HG03103 (cell line): ENCODE measurements at regions not wholly inside any gene's neighbourhood (a gene's known extent, or its start where the extent isn't known, plus 50 kb on each side); places are given as distances from the start of the nearest gene placed in this dataset.
"Not testable (repeated sequence)": the region's sequence is repeated elsewhere in the genome, so short reads cannot be mapped to it uniquely, and the experiment has no call there.

Source experiments
- ATAC-seq: cut with Tn5 transposase; IDR thresholded peaks from one replicate; pipeline ENCODE4 v1.9.1; 2021; ENCODE audit warnings: low read depth; ENCODE audit not compliant: unreplicated experiment

DNA sequence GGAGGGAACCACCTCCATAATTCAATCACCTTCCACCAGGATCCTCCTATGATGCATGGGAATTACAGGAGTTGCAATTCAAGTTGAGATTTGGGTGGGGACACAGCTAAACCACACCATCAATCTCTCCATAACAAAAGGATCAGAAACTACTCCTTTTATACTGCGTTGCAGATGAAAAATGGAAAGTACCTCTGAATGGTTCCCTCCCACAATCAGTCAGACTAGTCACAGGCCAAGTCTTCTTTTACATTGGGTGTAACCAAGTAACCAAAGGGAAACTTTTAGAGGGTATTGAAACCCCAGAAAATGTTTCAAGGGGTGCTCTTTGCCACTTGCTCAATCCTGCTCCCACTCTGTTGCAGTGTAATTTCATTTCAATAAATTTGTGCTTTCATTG, 504.3 kb upstream of the CNTN3 start:
- ATAC-seq = no peak

DNA sequence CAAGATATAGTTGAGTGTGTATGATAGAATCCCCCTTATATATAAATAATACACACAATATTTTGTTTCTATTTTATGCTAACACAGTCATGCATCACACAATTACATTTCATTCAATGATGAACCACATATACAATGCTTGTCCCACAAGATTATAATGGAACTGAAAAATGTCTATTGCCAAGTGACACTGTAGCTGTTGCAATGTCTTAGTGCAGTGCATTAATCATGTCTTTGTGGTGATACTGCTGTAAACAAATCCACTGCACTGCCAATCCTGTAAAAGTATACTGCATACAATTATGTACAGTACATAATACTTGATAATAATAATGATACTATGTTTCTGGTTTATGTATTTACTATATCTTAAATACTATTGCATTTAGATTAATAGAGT, 512.1 kb upstream of the CNTN3 start:
- no peak for ATAC-seq

DNA sequence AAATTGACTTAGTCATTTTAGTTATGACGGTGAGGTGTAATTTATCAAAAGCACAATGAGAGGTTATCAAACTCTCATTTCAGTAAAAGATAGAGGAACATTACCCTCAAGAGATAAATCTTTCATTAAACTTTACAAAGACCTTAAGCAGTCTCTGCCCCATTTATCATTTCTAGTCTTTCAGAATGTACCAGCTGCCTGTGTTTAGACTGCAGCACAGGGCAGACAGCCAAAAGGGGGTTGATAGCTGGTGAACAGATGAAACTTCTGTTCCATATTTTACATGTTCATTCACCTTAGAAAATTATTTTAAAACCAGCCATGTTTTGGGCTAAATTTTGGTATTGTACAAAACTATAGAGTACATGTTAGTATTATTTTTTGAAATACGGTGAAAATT, 514.6 kb upstream of the CNTN3 start:
- no peak for ATAC-seq

DNA sequence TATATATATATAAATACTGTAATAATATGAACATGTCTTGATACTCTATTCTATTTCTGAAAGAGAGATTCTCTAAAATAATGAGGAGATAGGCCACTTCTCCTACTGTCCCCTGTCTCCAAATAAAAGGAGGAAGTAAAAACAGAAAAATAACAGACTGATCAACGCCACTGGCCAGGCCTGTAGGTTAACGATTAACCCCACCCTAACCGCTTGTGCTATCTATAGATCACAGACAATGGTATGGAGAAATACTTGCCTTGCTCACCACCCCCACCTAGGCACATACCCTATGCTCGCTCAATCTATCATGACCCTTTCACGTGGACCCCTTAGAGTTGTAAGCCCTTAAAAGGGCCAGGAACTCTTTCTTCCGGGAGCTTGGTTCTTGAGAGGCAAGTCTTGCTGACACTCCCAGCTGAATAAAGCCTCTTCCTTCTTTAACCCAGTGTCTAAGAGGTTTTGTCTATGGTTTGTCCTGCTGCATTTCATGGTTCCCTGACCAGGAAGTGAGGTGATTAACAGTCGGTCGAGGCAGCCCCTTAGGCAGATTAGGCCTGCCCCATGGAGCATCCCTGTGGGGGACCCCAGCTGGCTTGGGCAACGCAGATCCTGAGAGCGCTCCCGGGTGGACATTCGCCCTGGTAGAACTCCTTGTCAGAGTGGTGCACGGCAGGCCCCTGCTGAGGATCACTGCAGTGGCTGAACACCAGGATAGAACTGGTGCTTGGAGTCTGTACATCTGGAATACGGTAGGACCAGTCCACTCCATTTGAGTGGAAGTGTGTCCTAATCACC, 521.8 kb upstream of the CNTN3 start:
- ATAC-seq = no peak

DNA sequence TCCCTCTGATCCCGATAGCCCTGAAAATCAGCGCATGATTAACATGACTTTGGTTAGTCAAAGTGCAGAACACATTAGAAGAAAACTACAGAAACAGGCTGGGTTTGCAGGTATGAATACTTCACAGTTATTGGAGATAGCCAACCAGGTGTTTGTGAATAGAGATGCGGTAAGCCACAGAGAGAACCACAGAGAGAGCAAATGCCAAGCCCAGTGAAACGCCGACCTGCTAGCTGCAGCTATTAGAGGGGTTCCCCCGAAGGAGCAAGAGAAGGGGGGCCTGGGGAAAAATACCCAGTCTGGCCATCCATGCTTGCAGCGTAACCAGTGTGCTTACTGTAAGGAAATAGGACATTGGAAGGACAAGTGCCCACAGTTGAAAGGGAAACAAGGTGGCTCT, 523.9 kb upstream of the CNTN3 start:
- ATAC-seq = no peak

DNA sequence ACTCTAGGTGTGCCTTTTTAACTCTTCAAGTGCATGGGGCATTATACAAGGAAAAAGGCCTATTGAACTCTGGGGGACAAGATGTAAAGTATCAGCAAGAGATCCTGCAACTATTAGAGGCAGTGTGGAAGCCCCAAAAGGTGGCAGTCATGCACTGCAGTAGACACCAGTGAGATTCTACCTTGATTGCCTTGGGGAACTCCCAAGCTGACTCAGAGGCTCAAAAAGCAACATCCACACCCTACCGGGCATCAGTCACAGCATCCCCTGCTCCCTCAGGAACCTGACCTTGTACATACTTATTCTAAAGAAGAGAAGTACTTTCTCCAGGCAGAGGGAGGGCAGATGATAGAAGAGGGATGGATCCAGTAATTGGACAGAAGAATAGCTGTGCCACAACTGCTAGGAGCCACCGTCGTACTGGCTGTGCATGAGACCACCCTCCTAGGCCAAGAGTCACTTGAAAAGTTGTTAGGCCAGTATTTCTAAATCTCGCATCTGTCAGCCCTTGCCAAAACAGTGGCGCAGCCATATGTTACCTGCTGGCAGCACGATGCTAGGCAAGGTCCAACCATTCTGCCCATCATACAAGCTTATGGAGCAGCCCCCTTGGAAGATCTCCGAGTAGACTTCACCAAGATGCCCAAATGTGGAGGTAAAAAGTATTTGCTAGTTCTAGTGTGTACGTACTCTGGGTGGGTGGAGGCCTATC, 523.1 kb upstream of the FRG2C start:
- ATAC-seq = no peak

DNA sequence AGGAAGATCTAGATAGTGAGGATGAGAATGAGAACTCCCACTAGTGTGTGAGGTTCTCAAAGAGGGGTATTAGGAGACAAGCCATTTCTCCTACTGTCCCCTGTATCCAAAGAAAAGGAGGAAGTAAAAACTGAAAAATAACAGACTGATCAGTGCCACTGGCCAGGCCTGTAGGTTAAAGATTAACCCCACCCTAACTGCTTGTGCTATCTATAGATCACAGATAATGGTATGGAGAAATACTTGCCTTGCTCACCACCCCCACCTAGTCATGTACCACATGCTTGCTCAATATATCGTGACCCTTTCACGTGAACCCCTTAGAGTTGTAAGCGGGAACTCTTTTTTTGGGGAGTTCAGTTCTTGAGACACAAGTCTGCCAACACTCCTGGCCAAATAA, 519.7 kb upstream of the FRG2C start:
- ATAC-seq = no peak

DNA sequence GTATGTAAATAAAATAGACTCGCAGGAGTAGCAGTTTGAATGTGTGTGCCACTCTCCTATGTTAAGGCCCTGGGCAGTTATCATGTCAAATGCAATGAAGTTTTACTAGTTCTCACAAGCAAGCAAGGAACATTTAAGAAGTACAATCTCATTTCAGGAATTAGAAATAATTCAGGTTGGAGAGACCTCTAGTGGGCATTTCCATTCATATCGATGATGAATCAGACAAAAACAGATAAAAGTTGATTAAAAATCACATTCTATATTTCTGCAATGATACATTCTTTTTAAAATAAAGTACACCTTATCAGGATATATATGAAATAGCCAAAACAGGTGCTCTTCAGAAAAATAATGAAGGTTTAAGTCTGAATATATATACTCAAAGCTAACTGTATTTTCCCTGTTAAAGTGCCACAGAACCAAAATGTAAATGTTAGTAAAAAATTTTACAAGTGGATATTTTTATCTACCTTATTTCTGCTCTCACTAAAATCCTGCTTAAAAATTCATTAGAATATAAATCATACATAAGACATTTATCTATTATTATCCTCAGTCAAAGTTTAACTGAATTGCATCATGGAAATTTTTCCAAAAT, 492.4 kb upstream of the FRG2C start:
- no peak for ATAC-seq

DNA sequence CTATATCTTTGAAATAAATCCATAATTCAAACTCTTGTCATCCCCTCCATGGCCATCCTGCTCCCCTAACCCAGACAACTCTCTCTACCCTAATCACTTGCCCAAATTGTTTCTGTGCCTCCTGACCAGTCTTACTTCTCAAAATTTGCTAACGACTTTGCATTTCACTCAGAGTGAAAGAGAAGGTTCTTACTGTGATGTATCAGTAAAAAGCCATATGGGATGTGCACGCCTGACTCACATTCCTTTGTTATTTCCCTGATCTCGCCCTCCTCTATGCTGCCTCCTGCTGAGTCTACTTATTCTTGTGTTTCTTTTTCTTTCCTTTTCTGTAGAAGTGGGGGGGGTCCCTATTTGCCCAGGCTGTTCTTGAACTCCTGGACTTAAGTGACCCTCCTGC, 487.2 kb upstream of the FRG2C start:
- ATAC-seq = no peak

DNA sequence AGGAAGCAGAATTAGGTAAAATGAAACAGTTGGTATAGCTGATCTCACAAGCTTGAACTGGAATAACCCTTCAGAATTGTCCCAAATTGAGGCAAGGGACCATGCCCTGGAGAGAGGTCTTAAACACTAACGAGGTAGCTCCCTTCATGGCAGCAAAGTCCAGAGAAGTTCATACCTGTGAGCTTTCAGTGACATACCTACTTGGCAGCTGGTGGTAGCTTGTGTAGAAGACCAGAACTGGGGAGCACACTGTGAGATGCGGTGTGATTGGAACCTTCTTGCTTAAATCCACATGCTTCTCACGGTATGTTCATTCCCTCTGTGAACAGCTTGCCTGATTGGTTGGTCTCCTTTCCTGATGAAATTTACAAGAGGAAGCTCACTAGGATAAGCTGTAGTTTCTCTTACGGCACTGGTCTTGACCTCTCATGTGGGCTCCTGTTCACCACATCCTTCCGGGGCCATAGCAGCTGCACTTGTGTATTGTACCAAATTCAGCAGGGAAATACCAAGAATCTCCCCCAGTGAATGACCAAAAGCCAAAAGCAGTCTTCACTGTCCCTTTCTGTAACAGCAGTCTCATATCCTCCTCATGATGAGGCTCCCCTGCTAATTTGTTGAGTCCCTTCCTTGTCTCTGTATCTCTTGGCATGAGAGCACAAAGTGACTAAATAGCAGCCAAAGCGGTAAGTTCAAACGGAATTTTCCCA, 483.7 kb upstream of the FRG2C start:
- ATAC-seq = no peak

DNA sequence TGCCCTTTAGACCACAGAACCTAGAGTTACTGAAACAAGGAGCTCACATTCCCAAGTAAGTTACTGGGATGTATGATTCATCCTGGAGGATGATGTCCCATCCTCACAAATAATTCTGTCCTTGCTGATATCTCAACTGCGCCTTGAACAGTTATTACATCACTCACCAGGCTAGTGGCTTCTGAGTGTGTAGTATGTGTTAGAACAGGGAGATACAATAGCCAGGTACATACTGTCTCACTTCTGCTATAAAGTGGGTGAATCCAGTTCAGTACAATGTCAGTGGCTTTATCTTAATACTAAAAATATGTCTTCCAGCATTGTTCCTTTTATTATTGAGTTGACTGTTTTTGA, 483.2 kb upstream of the FRG2C start:
- no peak for ATAC-seq

DNA sequence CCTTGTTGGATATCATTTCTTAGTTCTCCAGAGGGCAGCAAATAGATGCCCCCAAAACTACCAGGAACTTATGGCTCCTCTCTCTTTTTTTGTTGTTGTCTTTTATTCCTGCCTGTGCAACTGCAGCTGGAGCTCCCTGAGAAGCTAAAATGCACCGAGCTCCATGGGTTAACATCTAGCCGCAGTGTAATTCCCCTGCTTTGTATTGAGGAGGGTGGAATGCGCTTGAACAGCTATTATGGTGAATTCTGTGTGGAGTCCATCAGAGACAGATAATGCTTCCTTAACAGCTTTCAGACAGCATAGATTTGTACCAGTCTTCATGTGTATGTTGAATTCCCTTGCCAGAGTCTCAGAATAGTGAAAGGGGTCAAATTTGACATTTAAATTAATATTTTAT, 475.2 kb upstream of the FRG2C start:
- no peak for ATAC-seq

DNA sequence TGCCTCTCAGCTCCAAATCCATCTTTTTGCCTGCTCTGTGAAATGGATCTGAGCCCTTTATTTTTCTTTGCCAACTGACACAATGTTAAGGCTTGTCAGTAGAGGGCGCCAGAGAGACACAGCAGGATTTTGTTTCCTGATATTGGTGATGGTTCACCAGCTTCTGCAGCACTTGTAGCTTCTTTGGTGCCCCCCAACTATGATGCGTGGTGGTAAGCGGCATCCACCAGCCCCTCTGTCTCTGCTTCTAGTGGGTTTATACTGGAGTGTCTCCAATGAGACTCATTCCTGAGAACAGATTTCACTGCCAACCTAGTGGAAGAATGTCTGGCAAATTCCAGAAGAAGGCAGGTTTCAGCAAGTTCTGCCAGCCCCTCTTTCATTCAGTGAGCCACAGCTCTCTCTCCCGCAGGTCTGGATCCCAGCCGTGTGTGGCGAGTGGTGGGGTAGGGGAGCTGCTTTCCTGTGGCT, 471.9 kb upstream of the FRG2C start:
- peak; percentile 69 for ATAC-seq

DNA sequence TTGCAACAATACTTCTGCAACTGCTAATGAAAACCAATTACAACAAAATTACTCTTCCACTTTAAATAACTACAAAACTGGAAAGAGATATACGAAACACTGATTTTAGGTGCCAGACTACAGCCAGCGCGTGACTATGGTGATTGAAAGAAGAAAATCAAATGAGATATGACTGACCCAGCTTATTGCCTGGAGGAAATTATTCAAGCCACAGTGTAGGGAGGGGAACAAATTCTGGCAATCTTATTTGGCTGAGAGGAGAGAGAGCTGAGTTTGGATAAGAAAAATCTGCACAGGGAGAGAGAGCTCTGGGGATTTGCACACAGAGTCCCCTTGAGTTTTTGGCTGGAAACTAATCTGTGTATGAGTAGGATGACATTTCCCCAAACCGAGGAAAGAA, 470.3 kb upstream of the FRG2C start:
- no peak for ATAC-seq

DNA sequence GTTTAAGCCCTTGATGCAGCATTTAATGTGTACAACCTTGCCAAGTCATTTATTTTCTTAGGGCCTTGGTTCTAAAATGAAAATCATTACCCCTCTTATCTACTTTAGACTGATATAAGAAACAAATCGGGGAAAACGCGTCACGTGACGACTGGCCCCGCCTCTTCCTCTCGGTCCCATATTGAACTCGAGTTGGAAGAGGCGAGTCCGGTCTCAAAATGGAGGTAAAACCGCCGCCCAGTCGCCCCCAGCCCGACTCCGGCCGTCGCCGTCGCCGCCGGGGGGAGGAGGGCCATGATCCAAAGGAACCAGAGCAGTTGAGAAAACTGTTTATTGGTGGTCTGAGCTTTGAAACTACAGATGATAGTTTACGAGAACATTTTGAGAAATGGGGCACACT, 449.8 kb upstream of the FRG2C start:
- not testable (repeated sequence) for ATAC-seq

DNA sequence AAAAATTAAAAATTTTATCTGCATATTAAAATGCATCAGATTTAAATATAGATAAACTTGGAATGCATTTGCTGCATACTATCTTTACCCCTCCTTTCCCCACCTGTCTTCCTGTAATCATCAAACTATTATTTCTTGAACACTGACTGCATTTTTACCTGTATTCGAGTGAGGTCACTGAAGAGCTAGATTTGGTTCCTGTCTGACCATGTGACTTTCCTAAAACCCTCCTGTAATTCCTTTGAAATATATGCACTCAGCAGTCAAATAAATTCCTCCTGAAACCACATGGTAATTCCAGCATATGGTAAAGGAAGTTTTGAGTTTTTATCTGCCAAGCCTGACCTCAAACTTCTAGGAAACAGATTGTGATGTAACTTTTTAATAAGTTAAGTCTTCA, 445.6 kb upstream of the FRG2C start:
- ATAC-seq = no peak

DNA sequence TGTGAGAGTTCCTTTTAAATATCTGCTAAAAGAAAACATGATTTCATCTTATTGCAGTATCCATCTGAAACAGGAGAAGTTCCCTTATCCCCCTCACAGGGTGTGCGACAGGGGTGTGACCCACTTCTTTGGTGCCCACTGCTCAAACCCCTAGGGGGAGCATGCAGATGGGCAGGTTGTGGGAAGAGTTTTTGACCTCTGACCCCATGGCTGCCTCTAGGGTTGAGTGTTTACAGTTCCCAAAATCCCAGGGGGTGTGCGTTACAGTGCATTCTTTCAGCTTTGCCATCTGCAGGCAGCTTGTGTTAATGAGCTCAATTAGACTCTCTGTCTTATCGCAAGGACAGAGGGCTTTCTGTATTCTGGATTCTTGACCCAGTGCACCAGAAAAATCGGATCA, 443.2 kb upstream of the FRG2C start:
- no peak for ATAC-seq

DNA sequence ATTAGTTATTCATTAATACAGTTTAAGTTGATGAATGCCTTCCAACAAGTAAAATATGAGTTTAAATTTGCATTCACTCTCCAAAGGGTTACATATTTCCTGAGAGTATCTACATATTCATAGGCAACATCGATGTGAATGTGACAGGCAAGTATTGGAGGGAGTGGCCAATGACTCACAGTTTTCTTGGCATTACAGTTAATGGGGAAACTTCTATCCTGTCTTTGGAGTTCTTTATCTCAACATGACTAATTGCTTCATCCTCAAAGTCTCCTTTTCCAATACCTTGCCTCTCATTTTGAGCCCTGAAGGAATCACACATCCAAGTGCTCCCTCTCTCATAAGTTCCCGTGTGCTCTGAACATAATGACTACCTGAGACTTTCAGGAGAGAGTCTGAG, 439.7 kb upstream of the FRG2C start:
- no peak for ATAC-seq

DNA sequence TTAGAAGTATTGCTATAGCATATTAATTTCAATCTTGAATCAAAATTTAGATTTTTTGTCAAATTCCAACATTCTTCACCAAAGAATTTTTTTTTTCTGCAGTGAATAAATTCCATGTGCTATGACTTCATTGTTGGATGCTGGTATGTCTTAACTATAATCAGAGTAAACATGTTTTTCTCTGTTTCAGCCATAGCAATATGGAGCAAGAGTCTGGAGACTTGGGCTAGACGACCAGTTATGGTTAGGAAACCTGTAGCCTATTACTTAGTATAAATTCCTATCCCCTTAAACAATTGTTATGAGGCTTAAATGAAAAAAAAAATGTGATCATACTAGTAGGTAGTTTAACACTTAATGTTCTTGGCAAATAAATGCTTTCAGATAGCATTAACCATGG, 431.9 kb upstream of the FRG2C start:
- ATAC-seq = no peak

DNA sequence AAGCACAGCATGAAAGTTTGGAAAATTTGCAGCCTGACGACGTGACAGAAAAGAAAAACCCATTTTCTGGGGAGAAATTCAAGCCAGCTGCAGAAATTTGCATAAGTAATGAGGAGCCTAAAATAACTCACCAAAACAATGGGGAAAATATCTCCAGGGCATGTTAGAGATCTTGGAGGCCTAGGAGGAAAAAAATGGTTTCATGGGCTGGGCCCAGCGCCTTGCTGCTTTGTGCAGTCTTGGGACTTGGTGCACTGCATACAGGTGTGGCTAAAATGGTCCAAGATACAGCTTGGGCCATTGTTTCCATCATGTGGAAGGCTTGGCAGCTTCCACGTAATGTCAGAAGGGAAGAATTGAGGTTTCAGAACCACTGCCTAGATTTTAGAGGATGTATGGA, 428.5 kb upstream of the FRG2C start:
- ATAC-seq = no peak

DNA sequence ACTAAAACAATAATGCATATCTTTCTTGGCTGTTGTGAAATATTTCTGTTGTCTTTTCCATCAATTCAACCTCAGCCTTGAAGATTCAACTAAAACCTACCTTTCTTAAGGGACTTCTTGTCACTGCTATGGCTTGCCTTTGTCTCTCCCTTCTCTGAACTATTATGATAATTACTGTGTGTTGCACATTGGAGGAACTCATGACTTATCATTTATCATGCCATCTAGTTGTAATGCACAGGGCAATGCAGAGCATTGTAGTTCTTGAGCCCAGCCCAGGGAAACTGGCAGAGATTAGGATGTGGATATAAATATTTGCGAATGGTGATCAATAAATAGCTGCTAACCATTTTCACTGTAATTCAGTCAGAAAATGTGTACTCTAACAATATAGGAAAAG, 427.1 kb upstream of the FRG2C start:
- ATAC-seq = no peak
